SK-N-SH (cell line): ENCODE measurements at regions not wholly inside any gene's neighbourhood (a gene's known extent, or its start where the extent isn't known, plus 50 kb on each side); places are given as distances from the start of the nearest gene placed in this dataset.

Experiments
- CTCF ChIA-PET: fragments of 300-600, 350-600 bp; formaldehyde crosslinking; extraction: SDS; loops from one replicate; lab custom pipeline; 2021; lab: Yijun Ruan, JAX
- POLR2A ChIA-PET: fragments of 350-600 bp; sonication (Branson Sonifier 250); formaldehyde crosslinking; extraction: SDS; loops from one replicate; lab custom pipeline; 2020; ENCODE audit warnings: antibody characterized with exemption, inconsistent platforms; lab: Yijun Ruan, JAX
- DNase-seq: peaks from one replicate; pipeline ENCODE4 v3.0.0; 2012
- H2AFZ ChIP-seq: fragments of 200-600 bp; sonication (generic); 2 replicates; pipeline ENCODE4 v1.8.1; 2016; ENCODE audit warnings: antibody characterized with exemption, mild to moderate bottlenecking, low read depth
- H3F3A ChIP-seq: fragments of 200-600 bp; sonication (generic); replicated peaks from 2 replicates; pipeline ENCODE3; 2016; ENCODE audit warnings: antibody characterized with exemption, mild to moderate bottlenecking; ENCODE audit not compliant: insufficient read depth
- H3K27ac ChIP-seq, 2 experiments: fragments of 200-500 bp in 1 of 2; fragments of 200-600 bp in 1 of 2; sonication (Bioruptor generic) in 1 of 2; sonication (generic), shearing (Covaris generic) in 1 of 2; 2 replicates each; pipeline versions ENCODE4 v1.5.1 to v1.6.1; 2014 to 2016; ENCODE audit warnings: low read depth in 2 of 2, inconsistent platforms in 1 of 2, low read length in 1 of 2, mild to moderate bottlenecking in 1 of 2, mixed read lengths in 1 of 2
- H3K27me3 ChIP-seq: fragments of 200-600 bp; sonication (generic), shearing (Covaris generic); 2 replicates; pipeline ENCODE4 v1.6.1; 2016; ENCODE audit warnings: mixed run types; ENCODE audit not compliant: insufficient read depth
- H3K36me3 ChIP-seq, 2 experiments: fragments of 200-500 bp in 1 of 2; fragments of 200-600 bp in 1 of 2; sonication (Bioruptor generic) in 1 of 2; sonication (generic) in 1 of 2; replicated peaks in 1 of 2; 2 replicates each; pipeline versions ENCODE3 to v1.5.1; 2014 to 2016; ENCODE audit warnings: low read length in 1 of 2, mild to moderate bottlenecking in 1 of 2; ENCODE audit not compliant: insufficient read depth in 2 of 2, control insufficient read depth in 1 of 2
- H3K4me1 ChIP-seq, 2 experiments: fragments of 200-500 bp in 1 of 2; fragments of 200-600 bp in 1 of 2; sonication (Bioruptor generic) in 1 of 2; sonication (generic), shearing (Covaris generic) in 1 of 2; 2 replicates each; pipeline versions ENCODE4 v1.5.1 to v1.6.1; 2014 to 2016; ENCODE audit warnings: low read depth in 1 of 2, low read length in 1 of 2, mixed run types in 1 of 2; ENCODE audit not compliant: insufficient read depth in 2 of 2, control insufficient read depth in 1 of 2
- H3K4me2 ChIP-seq: fragments of 200-600 bp; sonication (generic), shearing (Covaris generic); 2 replicates; pipeline ENCODE4 v1.6.1; 2017; ENCODE audit warnings: mixed run types
- H3K4me3 ChIP-seq, 2 experiments: fragments of 200-500 bp in 1 of 2; fragments of 200-600 bp in 1 of 2; sonication (Bioruptor generic) in 1 of 2; sonication (generic), shearing (Covaris generic) in 1 of 2; 2 replicates each; pipeline versions ENCODE4 v1.5.1 to v1.8.1; 2014 to 2016; ENCODE audit warnings: low read depth in 2 of 2, inconsistent platforms in 1 of 2, low read length in 1 of 2, mild to moderate bottlenecking in 1 of 2, mixed read lengths in 1 of 2, moderate library complexity in 1 of 2
- H3K79me2 ChIP-seq: fragments of 200-600 bp; sonication (generic); 2 replicates; pipeline ENCODE4 v1.8.1; 2017; ENCODE audit warnings: mild to moderate bottlenecking; ENCODE audit not compliant: insufficient read depth
- H3K9ac ChIP-seq: fragments of 200-600 bp; sonication (generic); 2 replicates; pipeline ENCODE4 v1.6.1; 2017; ENCODE audit warnings: mixed run types
- H3K9me2 ChIP-seq: fragments of 200-600 bp; sonication (generic); 2 replicates; pipeline ENCODE4 v1.6.1; 2017; ENCODE audit warnings: mixed run types
- H3K9me3 ChIP-seq: fragments of 200-600 bp; sonication (generic); 2 replicates; pipeline ENCODE4 v1.6.1; 2017; ENCODE audit warnings: mixed run types, mild to moderate bottlenecking, moderate library complexity
- H4K20me1 ChIP-seq: fragments of 200-600 bp; sonication (generic); 2 replicates; pipeline ENCODE4 v1.6.1; 2017; ENCODE audit warnings: mild to moderate bottlenecking, mixed run types; ENCODE audit not compliant: insufficient read depth
- CHD2 ChIP-seq: fragments of 150-350 bp; IDR thresholded peaks from 2 replicates; pipeline ENCODE4 v1.6.1; 2018; ENCODE audit warnings: low read length; ENCODE audit not compliant: partially characterized antibody
- ELF1 ChIP-seq: IDR thresholded peaks from 2 replicates; pipeline ENCODE4 v1.4.0; 2012
- EP300 ChIP-seq, 2 experiments: IDR thresholded peaks; 2 replicates each; pipeline versions ENCODE4 v1.4.0 to v1.6.1; 2012; ENCODE audit warnings: borderline replicate concordance in 1 of 2, low read depth in 1 of 2, low read length in 1 of 2
- FOSL2 ChIP-seq: IDR thresholded peaks from 2 replicates; pipeline ENCODE4 v1.4.0; 2012; ENCODE audit warnings: low read depth, mild to moderate bottlenecking, moderate library complexity, borderline replicate concordance
- FOXJ3 ChIP-seq: sonication (generic); formaldehyde crosslinking; IDR thresholded peaks from 2 replicates; pipeline ENCODE4 v1.5.1; 2020; ENCODE audit warnings: mild to moderate bottlenecking, missing genetic modification reagents
- FOXM1 ChIP-seq: IDR thresholded peaks from 2 replicates; pipeline ENCODE4 v1.4.0; 2012; ENCODE audit warnings: low read depth, mild to moderate bottlenecking
- MEF2A ChIP-seq: IDR thresholded peaks from 2 replicates; pipeline ENCODE4 v1.4.0; 2012; ENCODE audit warnings: low read depth, borderline replicate concordance
- MXI1 ChIP-seq: IDR thresholded peaks from 2 replicates; pipeline ENCODE4 v1.6.1; 2012; ENCODE audit warnings: mild to moderate bottlenecking, low read depth, low read length, improper control_type of control experiment
- NRF1 ChIP-seq: IDR thresholded peaks from 2 replicates; pipeline ENCODE4 v1.6.1; 2012; ENCODE audit warnings: low read depth, mild to moderate bottlenecking, low read length
- POLR2AphosphoS5 ChIP-seq: IDR thresholded peaks from 2 replicates; pipeline ENCODE4 v1.6.1; 2012; ENCODE audit warnings: low read depth, low read length
- RAD21 ChIP-seq: IDR thresholded peaks from 2 replicates; pipeline ENCODE4 v1.6.1; 2012; ENCODE audit warnings: mild to moderate bottlenecking, low read length
- RCOR1 ChIP-seq: fragments of 150-350 bp; IDR thresholded peaks from 2 replicates; pipeline ENCODE4 v1.6.1; 2017; ENCODE audit warnings: antibody characterized with exemption, low read length
- RXRA ChIP-seq: IDR thresholded peaks from 2 replicates; pipeline ENCODE4 v1.4.0; 2012; ENCODE audit warnings: low read depth, mild to moderate bottlenecking, borderline replicate concordance
- SIN3A ChIP-seq: IDR thresholded peaks from 2 replicates; pipeline ENCODE4 v1.6.1; 2012; ENCODE audit warnings: low read depth, mild to moderate bottlenecking, low read length, moderate library complexity, borderline replicate concordance
- SMC3 ChIP-seq: IDR thresholded peaks from 2 replicates; pipeline ENCODE4 v1.6.1; 2012; ENCODE audit warnings: low read depth, low read length, improper control_type of control experiment
- WGBS: methylation state at CpG from one replicate; pipeline ENCODE4 v1.1.6; 2017; ENCODE audit warnings: low lambda C conversion rate; 5-methylcytosine and 5-hydroxymethylcytosine counted together
- TF ChIP-seq, protein P1 (sequence below): fragments of 150-350 bp; IDR thresholded peaks from 2 replicates; pipeline ENCODE4 v1.6.1; 2016; ENCODE audit warnings: mild to moderate bottlenecking, low read depth, low read length
- TF ChIP-seq, protein P2 (sequence below): fragments of 200-600 bp; sonication (generic); IDR thresholded peaks from 2 replicates; pipeline ENCODE4 v1.6.1; 2017; ENCODE audit warnings: antibody characterized with exemption, mild to moderate bottlenecking, moderate library complexity
- TF ChIP-seq, protein P3 (sequence below): IDR thresholded peaks from 2 replicates; pipeline ENCODE4 v1.4.0; 2012; ENCODE audit warnings: low read depth, borderline replicate concordance
- TF ChIP-seq, protein P4 (sequence below): IDR thresholded peaks from 2 replicates; pipeline ENCODE4 v1.4.0; 2012; ENCODE audit warnings: low read depth

DNA sequence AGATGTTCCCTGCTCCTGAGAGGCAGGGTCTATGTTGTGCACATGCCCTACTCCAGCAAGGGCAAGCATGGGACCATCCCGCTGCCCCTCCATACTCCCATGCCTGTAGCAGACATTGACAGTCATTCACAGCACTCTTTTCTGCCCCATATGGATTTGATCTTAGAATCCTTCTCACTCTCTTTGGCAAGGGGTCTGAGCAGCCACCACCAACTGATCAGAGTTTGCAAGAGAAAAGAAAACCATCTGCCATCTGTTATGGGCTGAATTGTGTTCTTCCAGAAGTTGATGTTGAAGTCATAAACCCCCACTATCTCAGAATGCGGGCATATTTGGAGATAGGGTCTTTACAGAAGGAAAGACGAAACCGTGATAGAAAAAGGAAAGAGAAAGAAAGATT is 315.1 kb upstream of the CLINT1 start:
- DNase-seq = no peak
- H3K9me2 ChIP-seq = no peaks in the 10 kb centered on the region
- no peak for TF ChIP-seq FOSL2
- no peak for TF ChIP-seq RCOR1
- TF ChIP-seq, protein P1, sequence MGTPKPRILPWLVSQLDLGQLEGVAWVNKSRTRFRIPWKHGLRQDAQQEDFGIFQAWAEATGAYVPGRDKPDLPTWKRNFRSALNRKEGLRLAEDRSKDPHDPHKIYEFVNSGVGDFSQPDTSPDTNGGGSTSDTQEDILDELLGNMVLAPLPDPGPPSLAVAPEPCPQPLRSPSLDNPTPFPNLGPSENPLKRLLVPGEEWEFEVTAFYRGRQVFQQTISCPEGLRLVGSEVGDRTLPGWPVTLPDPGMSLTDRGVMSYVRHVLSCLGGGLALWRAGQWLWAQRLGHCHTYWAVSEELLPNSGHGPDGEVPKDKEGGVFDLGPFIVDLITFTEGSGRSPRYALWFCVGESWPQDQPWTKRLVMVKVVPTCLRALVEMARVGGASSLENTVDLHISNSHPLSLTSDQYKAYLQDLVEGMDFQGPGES = no peak
- TF ChIP-seq, protein P2, sequence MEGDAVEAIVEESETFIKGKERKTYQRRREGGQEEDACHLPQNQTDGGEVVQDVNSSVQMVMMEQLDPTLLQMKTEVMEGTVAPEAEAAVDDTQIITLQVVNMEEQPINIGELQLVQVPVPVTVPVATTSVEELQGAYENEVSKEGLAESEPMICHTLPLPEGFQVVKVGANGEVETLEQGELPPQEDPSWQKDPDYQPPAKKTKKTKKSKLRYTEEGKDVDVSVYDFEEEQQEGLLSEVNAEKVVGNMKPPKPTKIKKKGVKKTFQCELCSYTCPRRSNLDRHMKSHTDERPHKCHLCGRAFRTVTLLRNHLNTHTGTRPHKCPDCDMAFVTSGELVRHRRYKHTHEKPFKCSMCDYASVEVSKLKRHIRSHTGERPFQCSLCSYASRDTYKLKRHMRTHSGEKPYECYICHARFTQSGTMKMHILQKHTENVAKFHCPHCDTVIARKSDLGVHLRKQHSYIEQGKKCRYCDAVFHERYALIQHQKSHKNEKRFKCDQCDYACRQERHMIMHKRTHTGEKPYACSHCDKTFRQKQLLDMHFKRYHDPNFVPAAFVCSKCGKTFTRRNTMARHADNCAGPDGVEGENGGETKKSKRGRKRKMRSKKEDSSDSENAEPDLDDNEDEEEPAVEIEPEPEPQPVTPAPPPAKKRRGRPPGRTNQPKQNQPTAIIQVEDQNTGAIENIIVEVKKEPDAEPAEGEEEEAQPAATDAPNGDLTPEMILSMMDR = no peak
- no peak for TF ChIP-seq CHD2
- no peak for TF ChIP-seq SIN3A
- no peak for TF ChIP-seq FOXM1
- no peak for TF ChIP-seq FOXJ3 (CRISPR knock-in tag)
- TF ChIP-seq, protein P3, sequence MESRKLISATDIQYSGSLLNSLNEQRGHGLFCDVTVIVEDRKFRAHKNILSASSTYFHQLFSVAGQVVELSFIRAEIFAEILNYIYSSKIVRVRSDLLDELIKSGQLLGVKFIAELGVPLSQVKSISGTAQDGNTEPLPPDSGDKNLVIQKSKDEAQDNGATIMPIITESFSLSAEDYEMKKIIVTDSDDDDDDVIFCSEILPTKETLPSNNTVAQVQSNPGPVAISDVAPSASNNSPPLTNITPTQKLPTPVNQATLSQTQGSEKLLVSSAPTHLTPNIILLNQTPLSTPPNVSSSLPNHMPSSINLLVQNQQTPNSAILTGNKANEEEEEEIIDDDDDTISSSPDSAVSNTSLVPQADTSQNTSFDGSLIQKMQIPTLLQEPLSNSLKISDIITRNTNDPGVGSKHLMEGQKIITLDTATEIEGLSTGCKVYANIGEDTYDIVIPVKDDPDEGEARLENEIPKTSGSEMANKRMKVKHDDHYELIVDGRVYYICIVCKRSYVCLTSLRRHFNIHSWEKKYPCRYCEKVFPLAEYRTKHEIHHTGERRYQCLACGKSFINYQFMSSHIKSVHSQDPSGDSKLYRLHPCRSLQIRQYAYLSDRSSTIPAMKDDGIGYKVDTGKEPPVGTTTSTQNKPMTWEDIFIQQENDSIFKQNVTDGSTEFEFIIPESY = no peak
- TF ChIP-seq POLR2AphosphoS5 = no peak
- no peak for TF ChIP-seq RXRA
- no peak for TF ChIP-seq ELF1
- no peak for TF ChIP-seq EP300 (IDR thresholded peaks at IDR 0.05; ENCODE audit: borderline replicate concordance in 1 of 2, low read depth in 1 of 2, low read length in 1 of 2)
- H3K4me1 ChIP-seq = peaks cover 0 to 2% of the 10 kb centered on the region in 2 experiments; a peak in 1 of 4 replicates
- no peaks in the 10 kb centered on the region for H3K9me3 ChIP-seq
- H3K4me2 ChIP-seq = no peak overlapping the region
- H3K79me2 ChIP-seq = no peaks in the 10 kb centered on the region
- H3K4me3 ChIP-seq = no peak overlapping the region
- WGBS = 63% methylated on average over 4 of the region's 4 CpGs
- no peak overlapping the region for H3K27ac ChIP-seq
- ChIA-PET CTCF (interaction anchor here (0.6 to 4.8 kb wide), 14 partner anchors 8 to 958 kb away, joined by 3 to 67 read pairs (median 9); no protein-coding TSS in a partner anchor), POLR2A (interaction anchor here (0.7 kb wide), 1 partner anchor 386 kb away, joined by 4 read pairs; no protein-coding TSS in a partner anchor)
- H3K36me3 ChIP-seq = no peaks in the 10 kb centered on the region
- no peak overlapping the region for H3K9ac ChIP-seq
- H3F3A ChIP-seq = no peaks in the 10 kb centered on the region
- H2AFZ ChIP-seq = no peak overlapping the region
- H4K20me1 ChIP-seq = no peaks in the 10 kb centered on the region
- H3K27me3 ChIP-seq = no peaks in the 10 kb centered on the region

DNA sequence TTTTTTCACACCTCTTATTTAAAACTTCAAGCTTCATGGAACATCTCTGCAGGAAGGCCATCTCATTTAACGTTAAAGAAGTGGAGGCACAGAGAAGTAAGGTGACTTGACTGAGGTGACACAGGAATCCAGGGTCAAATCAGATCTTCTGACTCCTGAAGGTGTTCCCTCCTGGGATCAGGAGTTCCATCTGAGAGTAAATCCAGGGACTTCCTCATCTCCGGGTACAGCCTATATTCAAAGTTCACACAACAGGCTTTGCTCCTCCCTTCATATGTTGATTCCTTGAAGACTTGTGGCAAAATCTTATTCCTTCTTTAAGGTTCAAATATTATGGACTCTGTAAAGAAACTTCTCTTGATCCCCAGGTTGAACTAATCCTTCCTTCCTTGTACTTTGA is 313.1 kb upstream of the CLINT1 start:
- POLR2A ChIA-PET = no interaction called here
- DNase-seq = no peak
- Histone ChIP-seq H3F3A (no peaks in the 10 kb centered on the region), H3K27ac (no peak overlapping the region), H3K9me2 (no peaks in the 10 kb centered on the region), H3K9ac (no peak overlapping the region), H3K9me3 (no peaks in the 10 kb centered on the region), H3K4me1 (no peaks in the 10 kb centered on the region), H3K36me3 (no peaks in the 10 kb centered on the region), H3K27me3 (no peaks in the 10 kb centered on the region), H2AFZ (no peak overlapping the region), H3K4me2 (no peak overlapping the region), H4K20me1 (no peaks in the 10 kb centered on the region), H3K4me3 (no peak overlapping the region), H3K79me2 (no peaks in the 10 kb centered on the region)
- CTCF ChIA-PET = interaction anchor here (0.9 to 5.1 kb wide), 5 partner anchors 97 to 961 kb away, joined by 3 to 35 read pairs (median 18); no protein-coding TSS in a partner anchor
- 52% methylated on average over 2 of the region's 2 CpGs for WGBS
- TF ChIP-seq SIN3A (no peak), SMC3 (no peak), EP300 (IDR thresholded peaks at IDR 0.05; ENCODE audit: borderline replicate concordance in 1 of 2, low read depth in 1 of 2, low read length in 1 of 2) (no peak), MXI1 (no peak), NRF1 (no peak), RCOR1 (no peak), RAD21 (no peak), MEF2A (no peak)
- TF ChIP-seq, protein P1 = no peak
- TF ChIP-seq, protein P2 = no peak
- TF ChIP-seq, protein P4, sequence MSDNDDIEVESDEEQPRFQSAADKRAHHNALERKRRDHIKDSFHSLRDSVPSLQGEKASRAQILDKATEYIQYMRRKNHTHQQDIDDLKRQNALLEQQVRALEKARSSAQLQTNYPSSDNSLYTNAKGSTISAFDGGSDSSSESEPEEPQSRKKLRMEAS = no peak
